ENCODE measurements at regions not wholly inside any gene's neighbourhood (a gene's known extent, or its start where the extent isn't known, plus 50 kb on each side); places are given as distances from the start of the nearest gene placed in this dataset.

DNA sequence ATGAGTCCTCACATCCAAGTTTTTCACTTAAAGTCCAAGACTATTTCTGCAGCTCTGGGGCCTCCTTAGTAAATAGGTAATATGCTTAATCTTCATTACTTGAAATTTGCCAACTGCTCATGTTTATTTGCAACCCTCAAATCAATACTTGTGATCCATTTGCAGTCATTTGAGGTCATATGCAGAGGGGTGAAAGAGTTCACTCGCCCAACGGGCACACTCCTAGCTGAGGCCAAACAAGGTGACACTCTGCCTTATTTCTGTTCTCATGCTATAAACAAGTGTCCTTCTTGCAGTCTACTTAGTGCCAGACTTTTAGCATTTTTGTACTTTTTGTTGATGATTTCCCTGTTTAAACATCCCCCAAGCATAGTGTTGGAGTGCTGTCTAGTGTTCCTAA, 409.9 kb downstream of the AEBP2 start:
- Histone ChIP-seq H3K4me1 (peaks cover 0 to 22% (median 12%) of the 10 kb centered on the region in 12 donors), H3K36me3 (no peaks in the 10 kb centered on the region), H3K27me3 (no peaks in the 10 kb centered on the region), H3K4me3 (no peak overlapping the region), H3K9me3 (peaks cover 0 to 26% (median 0%) of the 10 kb centered on the region in 12 donors), H3K27ac (peak overlapping the region in 10 of 12 donors; percentile 3 to 96 (median 86))
- intact Hi-C loops (cut with DNase I) = loop anchor here in 4 of 10 donors (5.0 kb wide), 4 partner anchors 33 to 363 kb away; no protein-coding TSS in a partner anchor
- TF ChIP-seq, protein P1, sequence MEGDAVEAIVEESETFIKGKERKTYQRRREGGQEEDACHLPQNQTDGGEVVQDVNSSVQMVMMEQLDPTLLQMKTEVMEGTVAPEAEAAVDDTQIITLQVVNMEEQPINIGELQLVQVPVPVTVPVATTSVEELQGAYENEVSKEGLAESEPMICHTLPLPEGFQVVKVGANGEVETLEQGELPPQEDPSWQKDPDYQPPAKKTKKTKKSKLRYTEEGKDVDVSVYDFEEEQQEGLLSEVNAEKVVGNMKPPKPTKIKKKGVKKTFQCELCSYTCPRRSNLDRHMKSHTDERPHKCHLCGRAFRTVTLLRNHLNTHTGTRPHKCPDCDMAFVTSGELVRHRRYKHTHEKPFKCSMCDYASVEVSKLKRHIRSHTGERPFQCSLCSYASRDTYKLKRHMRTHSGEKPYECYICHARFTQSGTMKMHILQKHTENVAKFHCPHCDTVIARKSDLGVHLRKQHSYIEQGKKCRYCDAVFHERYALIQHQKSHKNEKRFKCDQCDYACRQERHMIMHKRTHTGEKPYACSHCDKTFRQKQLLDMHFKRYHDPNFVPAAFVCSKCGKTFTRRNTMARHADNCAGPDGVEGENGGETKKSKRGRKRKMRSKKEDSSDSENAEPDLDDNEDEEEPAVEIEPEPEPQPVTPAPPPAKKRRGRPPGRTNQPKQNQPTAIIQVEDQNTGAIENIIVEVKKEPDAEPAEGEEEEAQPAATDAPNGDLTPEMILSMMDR (IDR thresholded peaks at IDR 0.05) = no peak
- no peak for TF ChIP-seq POLR2A (IDR thresholded peaks at IDR 0.05)
- ATAC-seq (no peak), DNase-seq (no peak)
- WGBS, 4 donors = 79 to 89% (median 85%) methylated on average over 2 of the region's 2 CpGs

DNA sequence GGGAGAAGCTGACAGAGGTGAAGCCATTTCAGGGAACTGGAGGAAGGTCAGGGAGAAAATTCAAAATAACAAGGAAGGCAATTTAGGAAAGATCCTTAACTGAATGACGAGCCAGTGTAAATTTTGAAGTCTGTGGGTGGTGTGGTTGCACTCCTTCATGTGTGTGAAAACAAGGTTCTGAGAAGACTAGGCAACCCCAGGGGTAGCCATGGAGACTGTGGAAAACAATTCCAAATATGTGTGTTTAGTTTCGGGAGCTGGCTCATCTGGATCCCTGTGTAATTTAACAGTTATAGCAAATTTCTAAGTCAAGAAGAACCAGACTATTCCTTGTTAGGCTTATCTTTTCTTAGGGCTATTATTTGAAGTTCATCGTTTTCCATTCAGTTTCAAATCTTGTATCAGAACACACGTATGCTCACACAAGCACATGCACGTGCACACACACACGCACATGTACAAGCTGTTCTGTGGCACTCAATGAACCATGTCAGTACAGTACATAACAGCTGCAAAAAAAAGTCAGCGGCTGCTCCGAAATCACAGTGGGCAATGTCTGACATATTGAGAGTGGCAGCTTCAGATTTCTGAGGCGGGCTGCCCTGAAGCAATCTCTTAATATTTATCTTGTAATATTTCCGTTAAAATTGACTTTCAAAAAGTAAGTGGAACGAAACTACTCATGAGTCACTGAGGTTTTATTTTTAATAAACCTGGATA, 411.2 kb downstream of the AEBP2 start:
- DNase-seq (no peak), ATAC-seq (no peak)
- Histone ChIP-seq H3K4me3 (no peak overlapping the region), H3K4me1 (peaks cover 0 to 23% (median 12%) of the 10 kb centered on the region in 12 donors), H3K27ac (peak overlapping the region in 3 of 12 donors; percentile 56 to 89 (median 70)), H3K27me3 (no peaks in the 10 kb centered on the region), H3K36me3 (no peaks in the 10 kb centered on the region), H3K9me3 (peaks cover 0 to 26% (median 0%) of the 10 kb centered on the region in 12 donors)
- TF ChIP-seq, protein P1 (IDR thresholded peaks at IDR 0.05) = no peak
- no peak for TF ChIP-seq POLR2A (IDR thresholded peaks at IDR 0.05)
- intact Hi-C loops (cut with DNase I) = no loop called here
- 77 to 88% (median 81%) methylated on average over 11 of the region's 11 CpGs for WGBS, 4 donors

DNA sequence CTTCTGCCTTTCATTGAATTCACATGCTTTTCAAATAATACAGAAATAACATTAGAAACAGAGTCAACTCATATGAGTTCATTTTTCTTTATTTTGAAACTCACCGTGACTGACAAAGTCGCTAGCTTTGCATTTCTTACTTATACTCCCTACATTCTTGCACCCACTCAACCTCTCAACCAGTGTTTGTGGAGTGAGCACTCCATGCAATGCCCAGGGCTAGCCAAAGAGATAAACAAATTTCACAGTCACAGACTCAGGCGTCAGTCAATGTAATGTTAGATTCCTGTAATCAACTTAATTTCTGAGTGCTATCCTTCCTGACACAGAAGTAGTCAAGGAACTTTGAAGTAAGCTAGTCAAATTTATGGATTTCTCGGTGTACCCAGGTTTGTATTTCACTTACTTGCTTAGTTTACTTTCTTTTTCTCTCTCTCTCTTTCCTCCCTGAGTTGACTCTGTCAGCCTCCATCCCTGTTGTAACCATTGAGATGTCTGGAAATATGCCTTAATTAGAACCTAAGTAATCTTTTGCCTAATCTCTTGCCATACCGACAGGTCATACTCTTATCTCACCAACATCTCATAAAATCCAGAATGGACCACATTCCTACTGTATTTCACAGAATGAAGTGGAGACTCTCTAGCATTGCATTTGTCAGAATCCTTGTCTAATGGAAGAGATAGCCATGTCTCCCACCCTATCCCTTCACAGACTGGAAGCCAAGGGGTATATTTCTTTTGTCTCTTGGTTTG, 413.0 kb downstream of the AEBP2 start:
- Histone ChIP-seq H3K27ac (peak overlapping the region in 3 of 12 donors; percentile 16 to 24 (median 23)), H3K9me3 (peaks cover 0 to 26% (median 0%) of the 10 kb centered on the region in 12 donors), H3K4me3 (no peak overlapping the region), H3K36me3 (no peaks in the 10 kb centered on the region), H3K27me3 (no peaks in the 10 kb centered on the region), H3K4me1 (peaks cover 0 to 22% (median 9%) of the 10 kb centered on the region in 12 donors)
- intact Hi-C loops (cut with DNase I) = no loop called here
- no peak for ATAC-seq
- DNase-seq = no peak
- WGBS, 4 donors = 67 to 76% (median 74%) methylated on average over 5 of the region's 5 CpGs
- TF ChIP-seq POLR2A (IDR thresholded peaks at IDR 0.05) = no peak
- TF ChIP-seq, protein P1 (IDR thresholded peaks at IDR 0.05) = no peak

DNA sequence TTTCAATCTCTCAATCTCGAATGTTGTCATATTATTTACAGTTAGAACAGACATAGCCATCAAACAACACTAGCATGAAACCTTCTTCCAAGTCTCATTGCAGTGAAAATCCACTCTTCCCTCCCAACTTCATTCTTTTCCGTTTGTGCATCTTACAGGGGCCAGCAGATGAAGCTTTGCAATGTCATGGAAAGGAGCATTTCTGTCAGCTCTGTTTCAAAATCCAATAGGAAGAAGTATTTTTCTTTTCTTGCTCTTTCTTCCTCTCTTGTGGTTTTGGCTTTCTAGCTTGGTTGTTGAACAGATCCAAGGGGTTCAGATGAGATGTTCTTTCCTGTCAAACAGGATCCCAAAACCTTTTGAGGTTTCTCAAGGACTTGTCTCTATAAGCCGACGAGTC, 416.6 kb downstream of the AEBP2 start:
- ATAC-seq (peak in 3 of 4 donors; percentile 20 to 33 (median 25)), DNase-seq (no peak)
- peaks cover 0 to 22% (median 8%) of the 10 kb centered on the region in 12 donors for H3K9me3 ChIP-seq
- H3K27ac ChIP-seq = peak overlapping the region in 10 of 12 donors; percentile 32 to 85 (median 52)
- H3K36me3 ChIP-seq = no peaks in the 10 kb centered on the region
- 39 to 44% (median 42%) methylated on average over 4 of the region's 4 CpGs for WGBS, 4 donors
- intact Hi-C loops (cut with DNase I) = no loop called here
- H3K4me3 ChIP-seq = peak overlapping the region in 3 of 12 donors; percentile 20 to 26 (median 22)
- no peaks in the 10 kb centered on the region for H3K27me3 ChIP-seq
- TF ChIP-seq POLR2A (IDR thresholded peaks at IDR 0.05) = no peak
- TF ChIP-seq, protein P1 (IDR thresholded peaks at IDR 0.05) = no peak
- peaks cover 0 to 12% (median 0%) of the 10 kb centered on the region in 12 donors for H3K4me1 ChIP-seq

Data from heart left ventricle (tissue), 16 donors.